HG03280 (cell line): ENCODE measurements at regions not wholly inside any gene's neighbourhood (a gene's known extent, or its start where the extent isn't known, plus 50 kb on each side); places are given as distances from the start of the nearest gene placed in this dataset.
"Not testable (repeated sequence)": the region's sequence is repeated elsewhere in the genome, so short reads cannot be mapped to it uniquely, and the experiment has no call there.

Source experiments
- ATAC-seq: cut with Tn5 transposase; IDR thresholded peaks from one replicate; pipeline ENCODE4 v1.9.1; 2021; ENCODE audit warnings: mild to moderate bottlenecking, moderate library complexity; ENCODE audit not compliant: unreplicated experiment

DNA sequence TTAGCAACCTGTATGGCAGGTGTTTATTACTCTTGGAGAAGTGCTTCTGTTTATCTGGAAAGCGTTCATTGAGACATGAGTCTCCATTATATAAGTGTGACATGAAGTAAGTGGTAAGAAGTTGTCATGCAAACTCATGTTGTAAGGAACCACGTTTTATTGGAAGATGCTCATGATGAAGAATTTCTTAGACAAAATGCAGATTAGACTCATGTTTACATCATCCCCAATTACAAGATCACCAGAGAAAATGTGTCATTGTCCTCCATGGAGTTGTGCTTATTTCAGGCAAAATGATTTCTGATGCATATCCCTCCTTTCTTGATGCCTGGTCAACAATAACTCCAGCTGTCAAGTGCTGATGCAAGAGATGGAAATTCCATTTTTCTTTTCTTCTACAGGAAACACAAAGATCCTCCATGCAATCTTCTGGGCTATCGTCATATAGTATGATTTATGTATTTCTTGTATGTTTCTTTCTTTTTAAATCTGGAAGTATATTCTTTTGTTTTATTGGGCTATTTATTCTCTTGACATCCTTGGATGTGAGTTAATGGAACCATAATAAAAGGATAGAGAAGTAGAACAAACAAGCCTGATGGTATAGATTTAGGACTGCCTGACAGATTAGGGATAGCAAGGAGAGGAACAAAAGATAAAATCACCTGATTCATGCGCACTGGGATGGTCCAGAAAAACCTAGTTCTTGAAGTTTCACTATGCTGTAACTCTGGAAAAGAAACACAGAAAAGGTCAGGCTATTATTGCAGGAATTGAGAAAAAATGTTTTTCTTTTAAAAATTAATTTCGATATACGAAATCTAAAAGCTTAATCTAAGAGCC, 50.7 kb upstream of the DIAPH3 start:
- no peak for ATAC-seq

DNA sequence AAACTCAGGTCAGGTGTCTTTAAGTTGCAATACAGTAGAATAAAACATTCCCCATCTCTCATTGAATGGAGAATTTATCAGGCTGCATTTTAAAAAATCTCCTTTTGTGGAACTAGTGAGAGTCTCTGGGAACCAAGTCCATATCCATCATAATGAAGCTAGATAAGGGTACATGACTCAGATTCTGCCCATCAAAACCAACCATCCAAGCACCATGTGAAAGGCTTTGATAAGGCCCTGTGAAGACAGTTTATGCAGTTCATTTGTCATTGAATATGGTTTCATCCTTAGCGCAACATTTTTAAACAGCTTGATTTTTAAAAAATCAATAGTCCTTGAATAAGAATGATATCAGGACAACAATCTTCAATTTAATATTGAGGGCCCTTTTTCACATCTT, 56.3 kb upstream of the DIAPH3 start:
- ATAC-seq: no peak

DNA sequence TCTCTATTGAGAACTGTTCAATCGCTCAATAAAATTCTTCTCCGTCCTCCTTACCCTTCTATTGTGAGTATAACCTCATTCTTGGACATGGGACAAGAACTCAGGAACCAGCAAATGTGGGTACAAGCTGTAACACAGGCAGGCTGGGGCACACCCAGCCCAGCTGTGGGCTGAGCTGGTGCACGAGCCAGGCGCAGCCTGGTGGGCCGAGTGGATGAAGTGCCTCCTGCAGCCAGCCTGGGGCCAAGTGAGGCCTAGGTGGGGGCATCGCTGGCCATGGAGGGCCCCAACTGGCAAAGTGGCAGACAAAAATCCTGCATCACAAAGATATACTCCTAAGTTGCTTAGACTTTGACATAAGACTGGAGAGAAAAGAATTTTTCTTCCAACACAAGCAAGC, 57.9 kb upstream of the DIAPH3 start:
- no peak for ATAC-seq

DNA sequence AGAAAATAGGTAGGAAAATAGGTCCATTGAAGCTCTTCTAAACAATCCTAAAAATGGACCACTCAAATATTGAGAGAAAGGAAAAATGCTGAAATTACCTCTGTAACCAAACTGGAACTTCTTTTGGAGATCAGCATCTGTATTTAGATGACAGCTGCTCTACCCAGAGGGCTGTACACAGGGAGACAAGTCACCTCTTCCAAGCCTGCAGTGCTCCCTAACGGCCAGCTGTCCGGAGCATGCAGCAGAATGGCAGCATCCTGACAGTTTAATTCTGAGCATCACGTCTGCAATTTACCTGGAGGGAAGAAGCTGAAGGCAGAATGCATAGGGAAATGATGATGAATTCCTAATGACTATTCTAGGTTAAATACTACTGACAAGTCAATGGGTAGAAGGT, 62.8 kb upstream of the DIAPH3 start:
- no peak for ATAC-seq

DNA sequence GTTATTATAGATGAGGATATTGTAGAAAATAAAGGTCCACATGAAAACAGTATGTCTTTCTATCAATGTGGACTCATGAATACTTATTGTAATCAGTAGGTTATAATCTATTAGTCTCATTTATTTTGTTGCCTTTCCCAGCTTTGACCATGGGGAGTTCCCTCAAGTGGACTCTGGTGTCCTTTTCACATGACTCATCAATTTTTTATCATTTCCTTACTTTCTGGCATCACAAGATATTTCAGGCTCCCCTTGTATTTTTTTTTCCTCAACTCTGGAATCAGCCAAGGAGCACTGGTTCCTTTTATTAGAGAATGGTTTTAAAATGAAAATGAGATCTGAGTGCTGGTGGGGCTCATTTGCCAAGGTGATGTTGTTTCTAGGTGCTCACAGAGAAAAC, 63.4 kb upstream of the DIAPH3 start:
- ATAC-seq: no peak

DNA sequence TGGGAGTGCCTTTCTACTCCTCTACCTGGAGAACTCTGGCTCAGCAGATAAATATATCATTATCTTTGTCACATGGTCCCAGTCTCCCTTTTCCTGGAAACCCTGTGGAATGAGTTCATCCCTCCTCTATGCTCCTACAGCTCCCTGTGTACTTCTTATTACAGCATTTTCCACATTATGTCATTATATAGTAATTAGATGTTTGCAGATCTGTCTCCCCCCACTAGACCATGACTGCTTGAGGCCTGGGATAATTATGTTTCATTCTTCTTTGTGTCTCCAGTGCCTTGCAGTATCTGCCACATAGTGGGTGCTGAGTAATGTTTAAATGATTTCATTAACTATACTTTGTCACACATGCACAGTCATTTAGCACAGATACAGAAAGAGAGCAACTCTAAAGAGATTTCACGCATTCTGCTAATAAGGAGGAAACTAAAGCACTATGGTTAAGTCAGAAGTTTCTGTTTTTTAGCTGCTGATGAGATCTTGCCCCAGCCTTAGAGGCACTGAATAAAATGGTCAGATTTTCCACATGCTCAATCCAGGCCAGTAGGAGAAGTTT, 66.1 kb upstream of the DIAPH3 start:
- ATAC-seq: peak; percentile 36

DNA sequence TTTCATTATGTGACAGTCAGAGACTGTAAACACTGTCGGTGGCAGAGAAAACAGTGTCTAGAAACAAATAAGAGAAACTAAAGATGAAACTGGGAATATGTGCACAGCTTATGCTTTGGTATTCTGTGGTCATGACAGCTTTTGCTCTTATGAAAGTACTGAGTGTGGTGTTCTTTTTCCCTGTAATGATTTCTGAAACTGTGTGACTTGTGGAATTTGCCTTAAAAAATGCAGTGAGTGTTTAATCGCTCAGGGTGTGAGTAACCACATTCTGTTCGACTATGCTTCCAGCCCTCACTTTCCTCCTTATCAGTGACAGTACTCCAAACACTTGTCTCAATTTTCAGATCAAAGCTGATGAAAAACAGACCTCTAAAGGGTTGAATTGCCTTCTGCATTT, 66.9 kb upstream of the DIAPH3 start:
- ATAC-seq: peak; percentile 78

DNA sequence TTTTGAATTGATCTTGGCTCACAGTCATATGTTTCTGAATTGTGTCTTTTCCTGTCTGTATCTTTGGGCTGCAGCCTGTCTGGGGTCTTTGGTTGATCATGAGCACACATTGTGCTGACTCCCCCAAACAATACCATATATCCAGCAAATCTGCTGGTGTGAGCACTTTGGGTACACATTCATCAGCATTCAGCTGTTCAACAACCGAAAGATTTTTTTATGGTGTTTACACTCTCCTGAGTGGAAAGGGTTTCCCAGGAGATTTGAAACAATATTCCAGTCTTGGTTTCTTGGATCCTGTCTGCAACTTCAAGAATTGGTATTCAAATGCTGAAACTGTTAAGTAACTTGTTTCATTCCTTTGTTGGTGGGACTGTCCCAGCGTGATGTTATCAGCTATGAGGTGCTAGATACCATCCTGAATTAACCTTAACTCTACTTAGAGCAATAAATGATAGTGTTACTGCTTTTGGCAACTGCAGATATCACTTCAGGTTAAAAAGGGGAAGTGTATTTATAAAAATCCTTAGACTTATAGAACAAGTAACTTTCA, 78.4 kb upstream of the DIAPH3 start:
- ATAC-seq: no peak

DNA sequence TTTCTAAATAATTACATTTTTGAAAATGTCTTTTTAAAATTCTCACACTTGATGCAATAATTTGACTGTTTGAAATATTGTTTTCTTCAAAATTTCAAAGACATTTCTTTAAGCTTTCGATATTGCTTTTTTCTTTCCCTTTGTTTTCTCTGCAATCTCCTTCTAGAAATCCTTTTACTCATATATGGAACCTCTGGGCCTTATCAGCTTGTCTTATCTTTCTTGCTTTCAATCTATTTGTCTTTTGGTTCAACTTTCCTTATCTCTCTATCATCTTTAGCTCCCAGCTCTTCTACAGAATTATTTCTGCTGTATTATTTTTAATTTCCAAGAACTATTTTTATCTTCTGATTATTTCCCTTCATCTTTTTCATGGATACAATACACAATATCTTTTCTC, 80.7 kb upstream of the DIAPH3 start:
- no peak for ATAC-seq

DNA sequence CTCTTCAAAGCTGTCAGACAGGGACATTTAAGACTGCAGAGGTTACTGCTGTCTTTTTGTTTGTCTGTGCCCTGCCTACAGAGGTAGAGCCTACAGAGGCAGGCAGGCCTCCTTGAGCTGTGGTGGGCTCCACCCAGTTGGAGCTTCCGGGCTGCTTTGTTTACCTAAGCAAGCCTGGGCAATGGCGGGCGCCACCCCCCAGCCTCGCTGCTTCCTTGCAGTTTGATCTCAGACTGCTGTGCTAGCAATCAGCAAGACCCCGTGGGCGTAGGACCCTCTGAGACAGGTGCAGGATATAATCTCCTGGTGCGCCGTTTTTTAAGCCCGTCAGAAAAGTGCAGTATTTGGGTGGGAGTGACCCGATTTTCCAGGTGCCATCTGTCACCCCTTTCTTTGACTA, 87.7 kb upstream of the DIAPH3 start:
- ATAC-seq: not testable (repeated sequence)

DNA sequence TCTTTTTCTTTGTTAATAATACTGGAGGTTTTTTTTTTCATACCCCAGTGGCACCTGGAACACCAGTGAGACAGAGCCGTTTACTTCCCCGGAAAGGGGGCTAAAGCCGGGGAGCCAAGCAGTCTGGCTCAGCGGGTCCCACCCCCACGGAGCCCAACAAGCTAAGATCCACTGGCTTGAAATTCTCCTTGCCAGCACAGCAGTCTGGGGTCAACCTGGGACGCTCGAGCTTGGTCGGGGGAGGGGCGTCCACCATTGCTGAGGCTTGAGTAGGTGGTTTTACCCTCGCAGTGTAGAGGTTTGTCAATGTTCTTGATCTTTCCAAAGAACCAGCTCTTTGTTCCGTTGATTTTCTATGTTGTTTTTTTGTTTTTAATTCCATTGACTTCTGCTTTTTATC, 94.6 kb upstream of the DIAPH3 start:
- no peak for ATAC-seq

DNA sequence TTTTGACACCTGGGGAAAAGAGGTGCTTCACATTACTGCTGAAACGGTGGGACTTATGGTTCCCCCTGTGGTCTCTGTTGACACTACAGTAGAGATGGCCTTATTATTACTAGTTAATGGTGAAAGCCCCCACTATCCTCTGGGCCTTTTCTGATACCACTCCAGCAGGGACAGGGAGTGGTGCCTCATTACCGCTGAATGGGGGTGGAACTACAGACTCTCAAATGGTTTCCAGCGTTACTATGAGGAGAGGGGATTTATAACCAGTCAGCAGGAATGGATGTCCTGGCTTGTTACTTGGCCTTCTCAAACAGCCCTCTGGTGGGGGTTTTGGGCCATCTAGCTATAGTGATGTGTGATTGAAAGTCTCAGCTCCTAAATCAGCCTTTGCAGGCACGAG, 96.7 kb upstream of the DIAPH3 start:
- no peak for ATAC-seq

DNA sequence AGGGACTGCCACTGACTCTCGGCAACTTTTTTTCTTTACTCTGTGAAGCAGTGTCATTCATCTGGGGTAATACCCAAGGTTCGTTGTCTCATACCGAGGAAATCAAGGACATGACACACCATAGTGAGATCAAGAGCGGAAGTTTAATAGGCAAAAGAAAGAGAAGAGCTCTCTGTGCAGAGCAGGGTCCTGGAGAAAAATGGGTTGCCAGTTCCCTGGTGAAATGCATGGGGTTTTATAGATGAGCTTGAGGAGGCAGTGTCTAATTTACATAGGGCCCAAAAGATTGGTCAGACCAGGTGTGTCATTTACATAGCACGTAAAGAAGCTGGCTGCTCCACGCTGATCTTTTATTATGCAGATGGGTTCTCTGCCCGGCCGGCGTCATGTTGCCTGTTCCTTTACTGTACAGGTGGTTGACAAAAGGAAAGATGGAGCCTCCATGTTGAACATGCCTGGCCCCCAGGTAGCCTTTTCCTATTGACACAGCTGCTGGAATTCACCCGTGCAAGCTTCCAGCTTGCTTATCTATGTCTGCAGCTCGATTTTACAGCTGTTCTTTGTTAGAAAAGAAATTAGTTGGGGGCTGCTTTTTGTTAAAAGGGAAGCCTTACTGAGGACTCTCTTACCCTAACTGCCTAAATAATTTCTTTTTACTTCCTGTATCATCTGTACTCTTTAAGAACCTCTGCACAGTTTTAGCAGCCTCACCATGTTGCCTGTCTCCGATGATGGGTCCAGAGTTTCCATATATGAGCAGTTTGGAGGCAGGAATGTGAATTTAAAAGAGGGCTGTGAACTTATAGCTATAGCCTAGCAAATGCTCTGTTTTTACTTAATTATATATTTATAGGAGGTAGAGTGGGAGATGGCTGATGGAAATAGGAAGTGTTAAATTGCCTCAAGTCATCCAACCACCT, 98.0 kb upstream of the DIAPH3 start:
- ATAC-seq: no peak

DNA sequence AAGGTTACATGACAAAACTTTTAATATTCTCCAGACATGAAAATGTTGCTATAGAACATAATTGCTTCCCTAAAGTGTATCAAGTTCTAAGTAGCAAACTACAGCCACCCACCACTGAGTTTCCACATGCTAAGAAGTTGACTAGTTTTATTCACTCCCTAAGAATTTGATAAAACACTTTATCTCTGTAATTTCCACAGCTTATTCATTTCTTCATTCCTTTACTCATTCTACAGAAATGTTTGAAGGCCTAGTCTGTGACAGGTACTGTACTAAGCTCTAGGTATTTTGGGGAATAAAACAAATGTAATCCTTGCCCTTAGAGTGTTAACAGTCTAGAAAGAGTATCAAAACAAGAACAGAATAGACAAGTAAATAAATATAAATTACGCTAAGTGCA, 101.8 kb upstream of the DIAPH3 start:
- no peak for ATAC-seq

DNA sequence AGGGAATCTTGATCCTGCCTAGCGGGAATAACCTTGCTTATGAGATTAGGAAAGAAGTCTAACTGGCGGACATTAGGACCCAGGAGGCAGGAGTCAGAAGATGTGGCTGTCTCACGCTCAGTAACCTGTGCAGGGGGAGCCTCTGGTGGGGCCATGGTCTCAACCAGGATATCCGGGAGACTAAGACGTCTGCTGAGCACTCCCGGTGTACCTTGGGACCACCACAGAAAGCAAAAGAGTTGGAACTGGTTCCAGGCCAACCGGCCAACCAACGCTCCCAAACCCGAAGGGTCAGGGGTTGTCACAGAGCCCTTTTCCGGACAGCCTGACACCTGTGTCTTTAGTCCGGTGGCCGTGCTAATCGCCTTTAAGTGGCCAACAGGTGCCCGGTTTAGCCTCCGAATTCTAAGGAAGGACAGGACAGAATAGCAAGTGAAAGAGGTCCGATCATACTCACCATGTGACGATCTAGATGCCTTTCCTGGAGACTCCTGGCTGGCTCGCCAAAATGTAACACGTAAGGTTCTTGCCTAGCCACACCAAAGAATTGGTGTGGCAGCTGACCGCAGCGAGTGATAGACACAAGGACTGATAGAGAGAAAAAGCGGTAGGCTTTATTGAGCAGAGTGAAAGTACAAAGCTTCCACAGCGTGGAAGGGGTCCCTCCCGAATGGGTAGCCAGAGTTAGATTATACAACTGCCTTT, 103.9 kb upstream of the DIAPH3 start:
- ATAC-seq: no peak

DNA sequence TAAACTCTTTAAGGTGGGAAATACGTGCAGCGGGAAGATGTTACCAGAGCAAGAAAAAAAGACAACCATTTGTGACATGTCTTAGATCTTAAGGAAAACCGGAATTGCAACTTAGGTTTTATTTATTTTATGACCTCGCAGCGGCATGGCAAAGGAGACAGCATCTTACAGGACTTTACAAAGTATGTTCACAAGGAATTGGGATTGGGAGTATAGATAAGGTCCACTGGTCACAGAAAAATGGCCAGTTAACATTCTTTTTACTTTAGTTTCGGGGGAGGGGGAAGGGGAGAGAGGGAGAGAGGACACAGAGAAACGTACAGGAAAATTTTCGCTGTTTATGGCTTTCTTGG, 104.5 kb upstream of the DIAPH3 start:
- ATAC-seq: no peak

DNA sequence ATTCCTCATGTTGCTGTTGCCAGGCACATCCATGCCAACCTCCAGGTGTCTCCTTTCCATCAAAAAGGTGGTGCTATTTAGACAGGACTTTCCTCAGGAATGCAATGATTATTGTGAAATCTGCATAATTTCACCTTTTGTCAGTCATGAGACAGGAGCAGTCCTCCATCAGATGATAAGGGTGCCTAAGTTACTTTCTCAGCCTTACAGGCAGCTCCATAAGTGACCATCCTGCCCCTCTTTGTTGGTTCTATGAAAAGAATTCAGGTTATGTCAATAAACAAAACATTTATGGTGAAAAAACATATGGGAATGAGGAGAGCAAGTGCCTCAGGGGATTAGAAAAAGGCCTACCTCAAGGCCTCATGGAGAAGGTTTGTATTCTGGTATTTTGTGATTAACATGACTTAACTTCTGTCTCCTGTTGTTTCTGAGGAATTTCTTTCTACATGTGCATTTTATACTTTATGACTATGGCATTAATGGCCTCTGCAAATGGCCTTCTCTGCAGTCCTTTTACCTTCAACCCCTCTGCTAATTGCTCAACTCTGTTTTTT, 110.3 kb upstream of the DIAPH3 start:
- no peak for ATAC-seq

DNA sequence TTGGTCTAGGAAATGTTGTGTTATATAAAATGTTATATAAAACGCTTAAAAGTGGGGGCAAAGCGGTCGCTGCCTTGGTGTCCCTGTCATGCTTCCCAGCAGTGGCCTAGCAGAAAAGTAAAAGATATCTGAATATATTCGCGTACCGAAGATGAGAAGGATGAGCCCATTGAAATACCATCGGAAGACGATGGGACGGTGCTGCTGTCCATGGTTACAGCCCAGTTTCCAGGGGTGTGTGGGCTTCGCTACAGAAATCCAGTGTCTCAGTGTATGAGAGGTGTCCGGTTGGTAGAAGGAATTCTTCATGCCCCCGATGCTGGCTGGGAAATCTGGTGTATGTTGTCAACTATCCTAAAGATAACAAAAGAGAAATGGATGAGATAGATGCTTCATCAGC, 110.9 kb upstream of the DIAPH3 start:
- no peak for ATAC-seq

DNA sequence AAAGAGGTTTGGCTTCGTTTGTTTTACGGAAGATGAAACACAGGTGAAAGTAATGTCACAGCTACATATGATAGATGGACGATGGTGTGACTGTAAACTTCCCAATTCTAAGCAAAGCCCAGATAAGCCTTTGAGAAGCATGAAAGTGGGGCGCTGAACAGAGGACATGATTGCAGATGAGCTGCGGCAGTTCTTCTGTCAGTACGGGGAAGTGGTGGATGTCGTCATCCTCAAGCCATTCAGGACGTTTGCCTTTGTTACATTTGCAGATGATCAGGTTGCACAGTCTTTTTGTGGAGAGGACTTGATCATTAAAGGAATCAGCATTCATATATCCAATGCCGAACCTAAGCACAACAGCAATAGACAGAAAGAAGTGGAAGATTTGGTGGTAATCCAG, 111.5 kb upstream of the DIAPH3 start:
- ATAC-seq: no peak

DNA sequence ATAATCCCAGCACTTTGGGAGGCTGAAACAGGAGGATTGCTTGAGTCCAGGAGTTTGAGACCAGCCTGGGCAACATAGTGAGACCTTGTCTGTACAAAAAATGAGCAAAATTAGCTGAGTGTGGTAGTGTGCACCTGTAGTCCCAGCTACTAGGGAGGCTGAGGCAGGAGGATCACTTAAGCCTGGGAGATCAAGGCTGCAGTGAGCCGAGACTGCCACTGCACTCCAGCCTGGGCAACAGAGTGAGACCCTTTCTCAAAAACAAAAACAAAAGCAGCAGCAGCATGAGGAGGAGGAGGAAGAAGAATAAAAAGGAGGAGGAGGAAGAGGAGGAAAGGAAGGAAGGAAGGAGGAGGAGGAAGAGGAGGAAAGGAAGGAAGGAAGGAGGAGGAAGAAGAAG, 116.5 kb upstream of the TDRD3 start:
- ATAC-seq: not testable (repeated sequence)

DNA sequence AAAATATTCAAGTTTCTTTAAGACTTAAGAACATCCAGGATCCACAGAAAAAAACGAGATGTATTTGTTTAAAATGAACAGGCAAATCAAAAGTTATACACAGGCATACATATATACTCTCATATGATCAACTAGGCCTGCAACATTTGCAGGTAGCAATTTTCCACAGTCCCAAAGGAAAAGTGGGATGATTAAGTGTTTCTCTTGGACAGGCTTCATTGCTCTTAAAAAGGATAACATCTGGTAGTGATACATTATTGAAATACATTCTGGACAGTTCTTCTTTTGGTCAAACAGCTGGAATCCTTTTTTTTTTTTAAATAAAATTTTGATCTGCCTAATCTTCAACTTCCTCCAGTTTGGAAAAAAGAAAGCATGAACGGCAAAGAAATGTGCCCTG, 114.8 kb upstream of the TDRD3 start:
- ATAC-seq: no peak
